ENCODE measurements at regions not wholly inside any gene's neighbourhood (a gene's known extent, or its start where the extent isn't known, plus 50 kb on each side); places are given as distances from the start of the nearest gene placed in this dataset.
A peak's percentile ranks its signal among the peaks of the same experiment; 100 is the strongest.
"Not testable (repeated sequence)": the region's sequence is repeated elsewhere in the genome, so short reads cannot be mapped to it uniquely, and the experiment has no call there.

- no peak for DNase-seq (ENCODE audit: low read depth, low spot score)
Measured at GRCh38 chr2:144125751-144126150, 394.2 kb downstream of the ZEB2 start.

GRCh38 chr2:144124882-144125281, 395.0 kb downstream of the ZEB2 start:
- DNase-seq (ENCODE audit: low read depth, low spot score): no peak

- no peak for DNase-seq (ENCODE audit: low read depth, low spot score)
Measured at GRCh38 chr2:144120487-144120886, 399.4 kb downstream of the ZEB2 start.

- no peak for DNase-seq (ENCODE audit: low read depth, low spot score)
Measured at GRCh38 chr2:144117086-144117485, 402.8 kb downstream of the ZEB2 start.

DNA sequence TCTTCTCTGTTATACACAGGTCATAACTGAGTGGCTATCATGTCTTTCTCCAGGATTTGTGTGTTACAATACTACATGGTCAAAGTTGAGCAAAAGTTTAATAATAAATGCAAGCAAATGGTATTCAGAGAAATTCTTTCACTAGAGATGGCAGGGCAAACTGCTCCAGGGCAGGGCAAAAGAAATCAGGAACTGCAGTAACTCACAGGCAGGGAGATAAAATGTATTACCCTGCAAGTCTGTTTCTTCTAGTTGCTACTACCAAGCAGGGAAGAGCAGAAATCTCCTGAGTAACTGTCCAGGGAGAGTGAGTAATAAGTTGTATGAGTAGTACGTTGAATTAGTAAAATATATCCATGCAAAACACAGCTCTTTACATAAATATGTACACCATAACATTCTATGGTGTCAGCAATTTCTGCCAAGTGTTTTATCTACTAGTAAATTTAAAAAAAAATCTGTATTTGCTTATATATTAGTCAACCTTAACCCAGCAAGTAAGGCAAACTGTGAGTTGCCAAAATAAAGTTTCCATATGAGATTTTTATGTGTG, 404.1 kb downstream of the ZEB2 start:
- DNase-seq (ENCODE audit: low read depth, low spot score): no peak

GRCh38 chr2:144114760-144115159, 405.2 kb downstream of the ZEB2 start:
- no peak for DNase-seq (ENCODE audit: low read depth, low spot score)

DNA sequence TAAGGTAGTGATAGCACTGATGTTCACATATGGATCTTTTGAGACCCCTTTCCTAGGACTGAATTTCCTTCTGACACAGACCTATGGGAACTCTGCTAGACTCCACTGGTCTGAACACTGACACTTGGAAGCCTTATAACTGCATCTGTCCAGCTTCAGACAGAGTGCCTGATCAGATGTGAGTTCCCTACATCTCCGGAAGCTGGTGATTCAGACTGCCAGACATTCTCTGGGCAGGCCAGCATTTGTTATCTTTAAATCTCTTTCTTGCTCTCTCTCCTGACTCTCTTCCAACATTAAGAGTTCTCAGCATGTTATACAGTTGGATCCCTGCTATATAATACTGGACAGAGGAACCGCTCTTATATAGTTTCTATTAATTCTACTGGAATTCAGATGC, 408.5 kb downstream of the ZEB2 start:
- DNase-seq (ENCODE audit: low read depth, low spot score): peak; percentile 39

GRCh38 chr2:144106104-144106503, 413.8 kb downstream of the ZEB2 start:
- not testable (repeated sequence) for DNase-seq (ENCODE audit: low read depth, low spot score)

DNA sequence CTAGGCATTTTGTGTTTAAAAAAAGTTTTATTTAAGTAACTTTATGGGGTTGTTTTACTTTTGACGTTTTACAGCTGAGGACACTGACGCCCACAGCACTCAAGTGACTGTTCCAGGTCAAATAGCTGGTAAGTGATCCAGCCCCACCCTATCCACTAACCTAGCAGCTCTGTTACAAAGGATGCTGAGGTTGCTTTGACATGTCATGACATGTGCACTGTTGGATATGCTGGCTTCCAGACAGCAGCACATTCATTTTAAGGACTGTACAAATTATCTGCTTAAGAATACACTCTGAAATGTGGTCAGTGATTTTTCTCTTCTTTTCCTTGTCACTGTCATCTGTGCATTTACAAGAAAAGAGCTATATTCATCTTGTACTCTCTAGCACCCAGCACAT, 417.5 kb downstream of the ZEB2 start:
- no peak for DNase-seq (ENCODE audit: low read depth, low spot score)

DNA sequence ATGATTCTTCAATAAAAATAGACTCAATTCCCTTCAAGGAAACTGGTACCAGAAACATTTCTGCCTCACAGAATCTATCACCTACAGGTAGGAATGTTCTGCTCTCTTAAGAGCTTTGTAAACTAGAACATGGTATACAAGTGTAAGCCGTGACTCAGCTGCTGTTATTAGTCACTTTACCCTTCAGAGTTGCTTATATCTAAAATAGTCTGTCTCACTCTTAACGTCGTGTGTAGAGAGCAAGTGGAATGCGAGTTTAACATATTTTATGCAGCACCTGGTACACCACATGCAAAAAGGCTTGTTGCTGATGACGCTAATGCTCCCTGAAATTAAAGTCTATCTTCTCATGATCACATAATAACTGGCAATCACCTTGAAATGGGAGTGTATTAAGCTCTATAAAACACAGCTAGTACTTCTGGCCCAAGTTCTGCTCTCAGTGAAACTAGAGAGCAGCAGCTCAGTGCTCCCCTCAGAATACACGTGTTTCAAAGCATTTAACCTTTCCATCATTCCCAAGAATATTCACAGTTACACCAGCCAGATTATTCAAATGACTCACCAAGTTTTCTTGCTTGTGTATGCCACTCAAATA, 420.0 kb downstream of the ZEB2 start:
- no peak for DNase-seq (ENCODE audit: low read depth, low spot score)

GRCh38 chr2:144099340-144099739, 420.6 kb downstream of the ZEB2 start:
- DNase-seq (ENCODE audit: low read depth, low spot score): no peak

DNA sequence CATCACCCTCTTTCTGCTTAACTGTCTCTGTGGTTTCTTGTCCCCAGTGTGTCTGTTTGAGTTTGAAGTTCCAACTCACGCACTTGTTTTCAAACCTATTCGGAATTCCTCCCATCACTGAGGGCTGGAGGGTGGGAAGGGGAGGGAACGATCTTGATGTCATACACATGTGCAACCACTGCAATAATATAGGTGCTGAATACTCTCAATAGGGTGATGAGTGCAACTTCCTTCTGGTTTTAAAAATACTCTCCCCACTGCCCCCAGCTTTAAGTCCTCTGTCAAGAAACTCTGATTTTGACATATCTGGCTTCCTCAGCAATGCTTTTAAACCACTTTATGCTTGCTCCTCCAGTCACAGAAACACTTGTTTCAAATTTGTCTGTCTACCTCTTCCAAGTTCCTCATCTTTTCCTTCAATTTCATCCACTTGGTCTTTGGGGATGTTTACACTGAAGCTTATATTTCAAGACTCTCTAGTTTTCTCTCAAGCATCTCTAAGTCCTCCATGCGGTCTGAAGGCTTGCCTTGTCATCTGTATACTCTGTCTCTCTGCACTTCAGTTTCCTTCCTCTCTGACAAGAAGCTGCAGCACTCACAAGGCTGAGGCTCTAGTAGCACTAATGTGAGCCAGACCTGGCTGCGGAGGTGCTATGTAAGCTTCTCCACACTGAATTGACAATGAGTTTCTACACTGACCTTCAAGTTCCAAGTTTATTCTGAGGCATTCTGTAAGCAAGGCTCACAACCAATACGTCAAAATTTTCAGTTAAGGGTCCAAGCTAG, 422.3 kb downstream of the ZEB2 start:
- no peak for DNase-seq (ENCODE audit: low read depth, low spot score)

GRCh38 chr2:144096531-144096930, 423.4 kb downstream of the ZEB2 start:
- no peak for DNase-seq (ENCODE audit: low read depth, low spot score)

DNA sequence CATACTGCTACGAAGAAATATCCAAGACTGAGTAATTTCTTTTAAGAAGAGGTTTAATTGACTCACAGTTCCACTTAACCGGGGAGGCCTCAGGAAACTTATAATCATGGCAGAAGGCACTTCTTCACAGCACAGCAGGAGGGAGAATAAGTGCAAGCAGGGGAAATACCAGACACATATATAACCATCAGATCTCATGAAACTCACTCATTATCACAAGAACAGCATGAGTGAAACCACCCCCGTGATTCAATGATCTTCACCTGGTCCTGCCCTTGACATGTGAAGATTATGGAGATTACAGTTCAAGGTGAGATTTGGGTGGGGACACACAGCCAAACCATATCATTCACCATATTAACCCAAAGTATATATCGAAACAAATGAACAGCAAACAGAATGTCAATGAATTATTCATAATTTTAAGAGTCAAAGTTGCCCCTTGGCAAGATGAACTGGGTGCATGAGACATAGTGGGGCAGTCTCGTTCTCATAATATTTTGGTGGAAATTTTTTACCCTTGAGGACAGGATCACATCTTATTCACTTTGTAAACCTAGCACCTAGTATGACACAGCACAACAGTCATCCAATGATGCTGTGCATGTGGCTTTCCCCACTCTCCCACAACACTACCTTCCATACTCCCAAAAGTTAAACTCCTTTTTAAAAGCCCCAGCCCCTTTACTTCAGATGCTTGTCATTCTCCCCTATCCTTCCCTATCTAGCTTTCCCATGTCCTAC, 425.3 kb downstream of the ZEB2 start:
- DNase-seq (ENCODE audit: low read depth, low spot score): no peak

- no peak for DNase-seq (ENCODE audit: low read depth, low spot score)
Measured at GRCh38 chr2:144091622-144092021, 428.3 kb downstream of the ZEB2 start.

GRCh38 chr2:144088863-144089262, 431.1 kb downstream of the ZEB2 start:
- DNase-seq (ENCODE audit: low read depth, low spot score): no peak

DNA sequence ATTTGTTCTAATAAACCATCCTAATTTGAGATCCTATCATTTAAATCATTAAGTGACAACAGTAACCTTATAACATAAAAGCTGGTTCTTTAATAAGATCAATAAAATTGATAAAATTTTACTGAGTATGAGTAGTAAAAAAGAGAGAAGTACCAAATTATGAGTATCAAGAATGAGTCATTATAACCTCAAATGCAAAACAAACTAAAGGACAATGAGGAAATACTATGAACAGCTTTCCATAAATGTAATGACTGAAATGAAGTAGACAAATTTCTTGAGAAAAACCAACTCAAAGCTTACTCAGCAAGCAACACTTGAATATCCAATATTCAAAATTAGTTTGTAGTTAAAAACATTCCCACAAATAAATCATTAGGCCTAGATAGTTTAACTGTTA, 433.0 kb downstream of the ZEB2 start:
- DNase-seq (ENCODE audit: low read depth, low spot score): no peak

GRCh38 chr2:144085016-144085415, 434.9 kb downstream of the ZEB2 start:
- DNase-seq (ENCODE audit: low read depth, low spot score): no peak

- peak; percentile 46 for DNase-seq (ENCODE audit: low read depth, low spot score)
Measured at GRCh38 chr2:144084114-144084661, 435.7 kb downstream of the ZEB2 start.

DNA sequence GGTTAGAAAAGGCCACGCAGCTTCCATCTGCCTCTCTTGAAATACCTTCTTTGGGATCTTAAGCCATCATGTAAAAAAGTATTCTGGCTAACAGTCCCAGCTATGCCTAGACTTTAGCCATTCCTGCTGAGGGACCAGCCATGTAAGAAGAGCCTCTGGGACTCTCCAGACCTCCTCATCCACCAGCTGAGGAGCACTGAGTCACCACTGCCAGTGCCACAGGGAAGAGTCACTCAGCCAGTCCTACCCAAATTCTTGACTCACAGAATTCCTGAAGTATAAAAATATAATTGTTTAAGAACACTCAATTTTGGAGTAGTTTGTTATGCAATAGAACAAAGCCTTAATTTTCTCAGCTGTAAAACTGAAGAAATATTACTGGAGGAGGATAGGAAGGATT, 436.7 kb downstream of the ZEB2 start:
- DNase-seq (ENCODE audit: low read depth, low spot score): no peak

- no peak for DNase-seq (ENCODE audit: low read depth, low spot score)
Measured at GRCh38 chr2:144082777-144083176, 437.1 kb downstream of the ZEB2 start.

DNA sequence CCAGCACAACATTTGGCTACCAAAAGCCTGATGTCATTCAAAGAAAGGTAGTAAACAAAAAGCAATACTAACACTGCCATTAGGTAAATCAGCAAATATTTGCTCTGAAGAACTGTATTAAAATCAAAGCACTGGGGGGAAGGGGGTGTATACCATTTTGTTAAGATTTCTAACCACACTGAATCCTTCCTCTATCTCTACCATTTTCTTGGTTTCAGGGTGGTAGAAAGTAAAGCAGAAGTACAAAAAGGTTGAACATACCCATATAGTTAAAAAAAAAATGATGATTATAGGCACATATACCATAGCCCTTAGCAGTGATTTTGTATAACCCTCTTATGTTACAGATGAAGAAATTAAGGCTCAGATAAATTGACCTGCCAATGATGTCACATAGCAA, 437.6 kb downstream of the ZEB2 start:
- no peak for DNase-seq (ENCODE audit: low read depth, low spot score)
